Retina (tissue), 1 donor: ENCODE measurements at regions not wholly inside any gene's neighbourhood (a gene's known extent, or its start where the extent isn't known, plus 50 kb on each side); places are given as distances from the start of the nearest gene placed in this dataset.
"Not testable (repeated sequence)": the region's sequence is repeated elsewhere in the genome, so short reads cannot be mapped to it uniquely, and the experiment has no call there.

Experiments used
- DNase-seq: peaks from one replicate; pipeline ENCODE4 v3.0.0-alpha.2; 2016

DNA sequence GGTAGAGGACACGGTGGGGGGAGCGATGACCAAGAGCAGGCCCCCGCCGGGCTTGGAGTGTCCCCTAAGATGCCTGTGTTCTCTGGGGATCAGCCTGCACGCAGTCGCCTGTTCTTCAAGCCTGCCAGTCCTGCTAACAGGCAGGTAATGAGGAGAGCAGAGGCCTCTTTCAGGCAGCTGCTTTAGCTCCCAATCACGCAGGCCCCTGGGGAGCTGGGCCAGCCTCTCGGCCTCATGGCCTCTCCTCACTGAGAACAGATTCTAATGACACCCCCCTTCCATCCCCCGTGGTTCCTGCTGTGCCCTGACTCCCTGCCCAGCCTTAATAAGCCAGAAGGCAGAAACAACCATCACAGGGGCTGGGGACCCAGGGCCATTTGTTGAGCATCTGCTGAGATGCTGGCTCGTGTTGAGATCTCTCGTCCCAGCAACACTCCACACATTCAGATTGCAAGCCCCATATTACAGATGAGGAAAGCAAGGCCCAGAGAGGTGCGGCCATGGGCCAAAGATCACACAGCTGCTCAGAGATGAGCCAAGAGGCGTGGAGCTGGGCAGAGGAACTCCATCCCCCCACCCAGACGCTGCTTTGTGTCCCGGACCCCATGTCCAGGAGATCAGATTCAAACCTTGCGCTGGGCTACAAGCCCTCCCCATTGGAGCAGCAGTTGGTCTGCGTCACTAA is 71.6 kb upstream of the CASZ1 start:
- DNase-seq: peak; percentile 76

DNA sequence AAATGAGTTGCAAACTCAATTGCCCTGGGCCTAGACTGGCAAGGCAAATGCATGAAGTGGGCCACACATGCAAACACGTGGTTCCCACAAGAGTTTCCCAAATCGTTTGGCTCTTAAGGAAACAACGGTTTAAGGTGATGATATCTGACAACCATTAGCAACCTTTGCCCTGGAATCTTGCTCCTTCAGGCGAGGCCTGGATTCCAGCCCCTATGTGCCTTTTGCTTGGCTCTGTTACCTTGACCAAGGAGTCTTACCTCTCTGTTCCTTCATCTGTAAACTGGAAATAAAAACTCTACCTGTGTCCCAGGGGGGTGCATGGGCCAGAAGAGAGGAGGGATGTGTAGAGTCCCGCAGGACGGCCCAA is 72.1 kb upstream of the CASZ1 start:
- no peak for DNase-seq

DNA sequence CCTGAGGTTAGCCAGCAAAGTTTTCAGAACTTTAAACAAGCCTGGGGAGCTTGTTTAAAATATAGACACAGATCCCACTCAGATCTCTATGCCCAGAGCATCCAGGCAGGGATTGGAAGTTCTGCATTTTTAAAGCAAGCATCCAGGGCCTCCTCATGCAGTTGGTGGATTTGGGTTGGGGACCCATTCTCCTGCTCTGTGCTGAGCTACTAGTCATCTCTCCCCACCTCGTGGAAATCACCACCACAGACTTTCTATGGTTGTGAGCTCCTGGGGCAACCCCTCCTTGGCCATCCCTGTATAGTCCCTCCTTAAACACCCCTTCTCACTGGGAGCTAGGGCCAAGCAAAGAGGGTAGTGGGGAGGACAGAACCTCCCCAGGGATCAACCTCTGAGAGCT is 73.5 kb upstream of the CASZ1 start:
- no peak for DNase-seq

DNA sequence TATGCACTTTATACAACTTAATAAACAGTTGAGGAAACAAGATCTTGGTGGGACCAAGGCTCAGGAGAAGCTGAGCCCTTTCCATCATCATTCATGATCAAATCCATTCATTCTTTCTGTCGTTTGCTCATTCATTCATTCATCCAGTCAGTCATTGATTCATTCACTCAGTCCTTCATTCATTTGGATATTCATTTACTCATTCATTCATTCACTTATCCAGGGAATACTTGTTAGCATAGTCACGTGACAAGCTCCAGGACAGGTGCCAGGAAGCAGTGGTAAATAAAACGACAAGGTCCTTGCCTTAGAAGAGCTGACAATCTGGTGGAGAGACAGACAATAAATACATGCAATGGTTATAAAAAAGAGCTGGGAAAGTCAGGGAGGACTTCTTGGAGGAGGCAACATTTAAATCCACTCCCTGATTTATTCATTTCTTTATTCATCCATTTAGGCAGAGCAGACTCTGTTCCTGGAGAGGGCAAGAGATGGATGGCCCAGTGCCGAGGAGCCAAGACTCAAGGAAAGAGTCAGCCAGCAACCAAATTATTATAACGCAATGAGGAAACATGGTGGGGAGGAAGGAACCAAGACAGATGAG is 74.1 kb upstream of the CASZ1 start:
- no peak for DNase-seq

DNA sequence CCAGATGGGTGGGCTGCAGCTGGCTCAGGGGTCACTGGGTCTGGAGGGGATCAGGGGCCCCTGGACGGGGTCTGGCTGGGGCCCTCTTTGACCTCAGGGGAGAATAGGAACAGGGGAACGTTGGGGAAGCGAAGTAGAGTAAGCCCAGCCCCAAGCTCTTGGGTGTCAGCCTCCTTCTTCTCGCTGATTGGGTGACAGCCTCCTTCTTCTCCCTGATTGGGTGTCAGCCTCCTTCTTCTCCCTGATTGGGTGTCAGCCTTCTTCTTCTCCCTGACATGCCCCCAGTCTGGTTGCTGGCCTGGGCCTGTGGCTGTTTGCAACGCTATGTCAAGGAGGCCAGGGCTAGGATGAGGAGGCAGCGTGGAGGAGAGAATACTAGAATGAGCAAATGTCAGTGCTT is 76.7 kb upstream of the CASZ1 start:
- DNase-seq: no peak

DNA sequence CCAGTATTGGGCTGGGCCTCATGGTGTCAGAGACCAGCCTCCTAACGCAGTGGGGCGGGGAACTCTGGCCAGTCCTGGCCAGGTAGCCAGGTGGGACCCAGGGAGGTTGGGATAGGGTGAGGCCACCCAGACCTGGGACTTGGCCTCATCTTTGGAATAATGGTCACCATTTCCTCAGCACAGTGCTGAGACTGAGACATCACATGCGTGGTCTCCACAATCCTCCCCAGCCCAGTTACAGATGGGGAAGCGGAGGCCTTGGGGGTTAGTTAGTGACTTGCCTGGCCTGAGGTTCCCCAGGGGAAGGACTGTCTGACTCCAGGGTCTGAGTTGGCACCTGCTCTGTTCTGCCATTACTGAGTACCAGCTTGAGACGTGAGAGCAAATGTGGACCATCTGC is 77.9 kb upstream of the CASZ1 start:
- no peak for DNase-seq

DNA sequence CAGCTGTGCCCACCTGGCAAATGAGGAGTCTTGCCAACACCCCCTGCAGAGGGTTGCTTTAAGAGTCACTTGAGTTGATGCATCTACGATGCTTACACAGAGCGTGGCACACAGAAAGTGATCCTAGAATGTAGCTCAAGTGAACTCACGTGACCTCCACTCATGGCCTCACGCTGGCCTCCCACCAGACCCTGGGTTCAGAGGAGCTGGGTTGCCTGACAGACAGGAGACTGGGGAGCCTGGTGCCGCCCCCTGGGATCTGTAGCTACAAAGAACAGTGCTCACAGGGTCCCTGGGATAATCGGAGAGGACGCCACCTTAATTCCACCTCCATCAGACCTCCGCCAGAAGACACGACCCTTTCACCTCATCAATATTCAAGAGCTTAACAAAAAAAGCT is 81.4 kb upstream of the CASZ1 start:
- DNase-seq: no peak

DNA sequence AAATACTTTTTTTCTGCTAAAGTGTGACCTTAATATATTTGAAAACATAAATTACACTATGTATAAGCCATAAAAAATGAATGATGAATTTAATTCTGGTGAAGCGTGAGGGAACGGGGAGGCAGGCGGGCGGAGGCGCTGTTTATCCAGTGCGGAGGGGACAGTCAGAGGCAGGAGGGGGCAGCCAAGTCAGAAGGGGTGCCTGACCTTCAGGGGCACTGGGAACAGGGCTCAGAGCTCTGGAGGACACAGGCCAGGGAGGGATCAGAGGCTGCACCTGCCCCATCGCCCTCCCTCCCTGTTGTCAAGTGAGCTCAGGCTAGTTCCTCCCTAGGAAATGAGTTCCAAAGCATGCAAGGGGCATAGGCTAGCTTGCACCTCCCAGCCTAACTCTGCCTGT is 82.0 kb upstream of the CASZ1 start:
- DNase-seq: no peak

DNA sequence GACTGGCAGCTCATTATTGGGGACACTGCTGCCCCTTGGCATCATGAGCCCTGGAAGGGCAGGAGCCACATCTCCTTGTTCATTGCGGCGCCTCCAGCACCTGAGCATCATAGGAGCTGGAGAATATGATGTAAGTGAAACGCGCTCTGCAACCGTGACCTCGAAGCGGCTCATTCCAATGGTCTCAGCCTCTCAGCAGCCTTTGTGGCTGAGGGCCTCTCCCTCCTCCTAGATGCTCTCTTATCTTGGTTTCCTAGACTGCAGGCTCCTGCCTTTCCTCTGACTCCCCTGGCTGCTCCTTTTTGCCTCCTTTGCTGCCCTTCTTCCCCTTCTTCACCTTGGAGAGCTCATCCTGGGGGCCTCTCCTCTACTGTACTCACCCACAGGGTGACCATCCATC is 83.6 kb upstream of the CASZ1 start:
- DNase-seq: no peak

DNA sequence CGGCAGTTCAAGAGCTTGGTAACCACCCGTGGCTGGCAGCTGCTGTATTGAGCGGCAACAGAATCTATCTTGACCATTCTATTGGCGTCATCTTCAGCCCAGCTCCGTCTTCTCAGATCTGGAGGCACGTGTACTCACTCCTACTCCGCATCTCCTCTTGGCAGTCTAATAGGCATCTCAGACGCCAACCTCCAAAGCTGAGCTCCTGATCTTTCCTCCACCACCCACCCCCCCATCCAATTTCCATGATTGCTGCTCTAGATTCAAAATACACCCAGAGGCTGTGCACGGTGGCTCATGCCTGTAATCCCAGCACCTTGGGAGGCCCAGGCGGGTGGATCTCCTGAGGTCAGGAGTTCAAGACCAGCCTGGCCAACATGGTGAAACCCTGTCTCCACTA is 84.6 kb upstream of the CASZ1 start:
- no peak for DNase-seq

DNA sequence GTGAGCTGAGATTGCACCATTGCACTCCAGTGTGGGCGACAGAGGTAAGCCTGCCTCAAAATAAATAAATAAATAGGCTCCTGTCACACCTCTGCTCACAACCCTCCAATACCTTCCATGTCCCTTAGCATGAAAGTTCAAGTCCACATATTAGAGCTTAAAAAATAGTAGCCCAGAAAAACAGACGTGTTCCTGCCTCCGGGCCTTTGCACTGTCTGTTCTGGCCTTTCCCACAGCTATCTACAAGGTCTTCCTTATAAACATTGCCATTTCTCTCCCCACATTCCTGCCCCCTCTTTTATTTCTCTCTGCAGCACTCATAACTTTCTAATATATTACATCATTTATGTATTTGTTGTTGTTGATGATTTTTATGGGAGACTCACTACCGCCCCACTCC is 85.6 kb upstream of the CASZ1 start:
- no peak for DNase-seq

DNA sequence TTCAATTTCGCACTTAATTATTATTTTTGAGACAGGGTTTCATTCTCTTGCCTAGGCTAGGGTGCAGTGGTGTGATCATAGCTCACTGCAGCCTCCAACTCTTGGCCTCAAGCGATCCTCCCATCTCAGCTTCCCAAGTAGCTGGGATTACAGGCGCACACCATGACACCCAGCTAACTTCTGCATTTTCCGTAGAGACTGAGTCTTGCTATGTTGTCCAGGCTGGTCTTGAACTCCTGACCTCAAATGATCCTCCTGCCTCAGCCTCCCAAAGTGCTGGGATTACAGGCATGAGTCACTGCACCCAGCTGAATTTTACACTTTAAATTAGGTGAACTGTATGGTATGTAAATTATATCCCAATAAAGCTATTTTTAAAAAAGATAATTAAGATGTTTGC is 90.6 kb upstream of the CASZ1 start:
- DNase-seq: not testable (repeated sequence)

DNA sequence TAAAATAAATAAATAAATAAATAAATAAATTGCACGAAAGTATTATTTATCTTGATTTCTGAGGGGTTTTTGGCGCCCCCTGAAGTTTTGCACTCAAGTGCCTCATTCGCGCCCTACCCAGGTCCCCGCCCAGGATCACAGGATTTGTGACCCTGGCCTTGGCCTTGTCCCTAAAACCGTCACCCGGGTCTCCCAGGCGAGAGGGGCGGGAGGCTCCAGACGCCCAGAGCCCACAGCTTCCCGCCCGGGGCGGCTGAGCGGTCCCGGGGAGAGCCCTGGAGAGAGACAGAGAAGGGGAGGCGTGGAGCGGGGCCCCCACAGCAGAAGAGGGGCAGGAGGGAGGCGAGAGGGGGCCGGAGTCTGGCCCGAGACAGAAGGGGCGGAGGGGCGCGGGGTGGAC is 91.8 kb upstream of the CASZ1 start:
- DNase-seq: peak; percentile 77

DNA sequence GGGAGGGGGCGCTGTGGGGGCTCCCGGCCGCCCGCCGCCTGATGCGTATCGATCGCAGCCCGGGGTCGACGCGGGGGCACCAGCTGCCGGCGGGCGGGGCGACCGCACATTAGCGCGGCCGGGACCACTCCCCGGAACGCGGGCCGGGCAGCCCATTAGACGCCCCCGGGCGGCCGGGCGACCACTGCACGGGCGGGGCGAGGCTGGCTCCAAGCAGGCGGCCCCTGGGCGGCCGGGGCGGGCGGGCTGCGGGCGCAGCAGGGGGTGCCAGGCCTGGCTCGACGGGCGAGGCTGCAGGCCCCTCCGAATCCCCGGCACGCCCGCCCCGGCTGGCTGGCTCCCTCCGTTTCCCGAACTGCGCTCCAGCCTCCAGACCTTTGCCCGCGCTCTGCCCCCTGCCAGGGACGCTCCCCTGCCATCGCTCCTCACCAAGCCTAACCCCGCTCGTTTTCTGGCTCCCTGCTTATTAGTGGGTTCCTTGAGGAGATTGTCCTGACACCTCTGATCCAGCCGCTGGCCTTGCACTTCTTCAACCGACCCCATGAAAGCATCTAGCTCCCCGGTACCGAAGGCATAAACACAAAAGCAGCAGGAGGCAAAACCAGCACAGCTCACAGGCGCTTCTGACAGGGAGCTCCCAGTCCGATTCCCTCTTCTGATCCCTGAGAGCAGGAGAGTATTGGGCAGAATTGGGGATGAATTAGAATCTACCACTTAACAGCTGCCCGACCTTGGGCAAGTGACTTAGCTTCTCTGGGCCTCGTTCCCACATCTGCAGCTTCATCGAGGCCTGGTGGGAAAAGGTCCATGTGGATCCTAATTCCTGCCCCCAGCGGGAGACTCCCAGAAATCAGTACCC is 92.6 kb upstream of the CASZ1 start:
- DNase-seq: peak; percentile 80

DNA sequence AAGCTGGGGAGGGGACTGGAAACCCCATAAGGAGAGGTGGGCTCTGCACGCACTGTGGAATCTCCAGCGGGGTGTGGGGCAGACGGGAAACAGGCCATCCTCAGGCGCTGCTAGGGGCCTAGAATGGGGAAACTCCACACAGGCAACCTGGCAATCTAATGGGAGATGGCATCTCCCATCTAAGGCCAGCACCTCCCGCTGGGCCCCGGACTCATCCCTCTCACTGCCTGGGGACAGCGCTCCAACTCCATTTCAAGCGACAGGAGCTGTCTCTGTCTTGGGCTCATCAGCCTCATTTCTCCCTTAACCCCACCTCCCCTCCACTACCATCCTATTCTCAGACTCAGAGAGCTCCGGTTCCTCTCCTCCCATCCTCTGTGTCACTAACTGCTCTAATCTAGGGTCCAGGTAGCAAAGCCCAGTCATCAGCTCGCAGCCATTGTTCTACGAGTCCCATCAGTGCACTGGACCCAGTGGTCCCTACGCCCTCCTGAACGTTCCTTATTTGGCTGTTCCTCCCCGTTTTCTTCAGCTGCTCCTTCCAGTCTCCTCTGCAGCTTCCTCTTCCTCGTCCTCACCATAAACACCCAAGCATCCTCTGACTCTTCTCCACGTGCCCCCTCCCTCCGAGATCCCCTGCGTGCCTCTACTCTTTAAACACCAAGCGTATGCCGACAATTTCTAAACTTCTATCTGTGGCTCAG is 93.4 kb upstream of the CASZ1 start:
- DNase-seq: peak; percentile 53

DNA sequence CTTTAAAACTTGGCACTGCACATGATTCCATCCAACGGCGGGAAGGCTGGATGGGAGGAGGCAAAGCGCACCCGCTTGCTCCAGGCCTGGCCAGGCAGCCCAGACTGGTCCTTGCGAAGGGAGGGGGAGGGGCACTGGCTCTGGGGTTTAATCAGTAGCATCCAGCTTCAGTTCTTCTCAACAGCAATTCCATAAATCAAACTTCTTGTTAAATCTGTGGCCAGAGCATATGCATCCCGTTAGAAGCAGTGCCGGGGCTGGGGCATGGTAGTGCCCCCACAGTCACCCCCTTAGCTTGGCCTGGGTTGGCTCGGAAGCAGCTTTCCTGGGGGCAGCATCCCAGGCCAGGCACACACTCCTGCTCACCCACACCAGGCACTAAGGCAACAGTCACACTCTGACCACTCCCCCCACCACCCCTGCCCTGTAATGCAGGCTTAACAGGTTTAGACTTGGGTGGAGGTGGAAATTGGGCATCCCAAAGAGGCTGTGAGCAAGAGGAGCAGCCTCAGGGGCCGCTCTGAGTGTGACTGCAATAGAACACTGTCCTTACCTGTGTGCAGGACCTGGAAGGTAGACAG is 94.1 kb upstream of the CASZ1 start:
- DNase-seq: no peak

DNA sequence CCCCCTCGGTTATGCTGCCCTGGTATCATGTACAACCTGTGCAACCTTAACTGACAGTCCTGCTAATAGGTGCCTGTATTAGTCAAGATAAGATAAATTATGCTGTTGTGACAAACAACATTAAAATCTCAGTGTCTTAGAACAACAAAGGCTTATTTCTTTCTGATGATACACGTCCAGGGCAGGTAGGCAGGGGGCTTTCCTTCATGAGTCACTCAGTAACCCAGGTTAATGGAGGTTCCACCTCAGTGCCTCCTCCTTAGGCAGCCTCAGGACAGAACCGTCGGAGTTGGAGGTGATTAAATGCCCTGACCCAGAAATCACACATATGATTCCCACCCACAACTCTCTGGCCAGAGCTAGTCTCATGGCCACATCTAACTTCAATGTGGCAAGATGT is 94.6 kb upstream of the CASZ1 start:
- no peak for DNase-seq

DNA sequence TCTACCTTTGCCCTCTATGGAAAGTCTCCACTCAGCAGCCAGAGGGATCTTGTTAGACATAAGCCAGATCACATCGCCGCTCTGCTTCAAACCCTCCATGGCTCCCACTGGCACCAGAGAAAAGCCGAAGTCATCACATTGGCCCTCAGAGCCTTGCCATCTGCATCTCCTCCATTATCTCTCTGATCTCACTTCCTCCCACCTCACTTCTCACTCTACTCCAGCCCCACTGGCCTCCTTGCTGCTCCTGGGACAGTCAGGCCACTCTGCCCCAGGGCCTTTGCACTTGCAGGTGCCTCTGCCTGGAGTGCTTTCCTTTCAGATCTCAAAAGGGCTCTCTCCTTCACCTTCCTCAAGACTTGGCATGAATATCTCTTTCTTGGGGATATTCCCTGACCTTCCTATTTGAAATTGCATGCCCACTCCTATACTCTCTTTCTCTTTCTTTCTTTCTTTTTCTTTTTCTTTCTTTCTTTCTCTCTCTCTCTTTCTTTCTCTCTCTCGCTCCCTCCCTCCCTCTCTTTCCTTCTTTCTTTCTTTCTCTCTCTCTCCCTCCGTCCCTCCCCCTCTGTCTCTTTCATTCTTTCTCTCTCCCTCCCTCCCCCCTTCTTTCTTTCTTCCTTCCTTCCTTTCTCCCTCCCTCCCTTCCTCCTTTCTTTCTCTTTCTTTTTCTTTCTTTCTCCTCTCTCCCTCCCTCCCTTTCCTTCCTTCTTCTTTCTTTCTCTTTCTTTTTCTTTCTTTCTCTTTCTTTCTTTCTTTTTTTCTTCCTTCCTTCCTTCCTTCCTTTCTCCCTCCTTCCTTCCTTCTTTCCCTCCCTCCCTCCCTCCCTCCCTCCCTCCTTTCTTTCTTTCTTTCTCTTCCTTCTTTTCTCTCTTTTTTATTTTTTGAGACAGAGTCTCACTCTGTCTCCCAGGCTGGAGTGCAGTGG is 96.0 kb upstream of the CASZ1 start:
- DNase-seq: no peak

DNA sequence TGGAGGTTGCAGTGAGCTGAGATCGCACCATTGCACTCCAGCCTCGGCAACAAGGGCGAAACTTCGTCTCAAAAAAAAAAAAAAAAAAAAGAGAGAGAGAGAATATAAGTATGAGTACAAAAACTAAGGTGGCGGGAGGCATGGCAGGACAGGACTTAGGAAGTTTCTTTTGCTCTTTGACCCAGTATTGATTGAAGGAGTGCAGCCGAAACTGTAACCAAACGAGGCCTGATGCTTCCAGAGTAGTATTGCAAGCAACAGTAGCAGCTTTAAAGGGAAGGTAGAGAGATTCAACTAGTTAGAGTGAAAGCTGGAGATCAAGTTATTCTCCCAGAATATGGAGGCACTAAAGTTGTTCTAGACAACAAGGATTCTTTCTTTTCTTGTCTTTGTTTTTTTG is 99.2 kb upstream of the CASZ1 start:
- no peak for DNase-seq

DNA sequence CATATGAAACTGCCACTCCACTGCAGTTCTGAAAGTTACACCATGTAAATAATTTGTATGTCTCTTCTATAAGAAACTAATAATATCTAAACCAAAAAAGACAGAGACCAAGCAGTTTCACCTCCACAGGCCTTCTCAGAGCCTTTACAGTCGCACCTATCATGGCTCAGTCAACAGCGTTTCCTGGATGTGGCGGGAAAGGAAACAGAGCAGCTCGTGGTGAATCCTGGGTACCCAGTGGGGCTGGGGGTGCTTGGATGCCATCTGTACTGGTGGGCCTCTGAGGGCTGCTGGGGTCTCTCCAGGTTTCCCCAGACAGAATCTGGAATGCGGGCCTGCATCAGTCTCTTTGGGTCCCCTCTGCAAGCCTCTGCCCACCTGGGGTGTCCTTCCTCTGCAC is 100.2 kb upstream of the CASZ1 start:
- no peak for DNase-seq

DNA sequence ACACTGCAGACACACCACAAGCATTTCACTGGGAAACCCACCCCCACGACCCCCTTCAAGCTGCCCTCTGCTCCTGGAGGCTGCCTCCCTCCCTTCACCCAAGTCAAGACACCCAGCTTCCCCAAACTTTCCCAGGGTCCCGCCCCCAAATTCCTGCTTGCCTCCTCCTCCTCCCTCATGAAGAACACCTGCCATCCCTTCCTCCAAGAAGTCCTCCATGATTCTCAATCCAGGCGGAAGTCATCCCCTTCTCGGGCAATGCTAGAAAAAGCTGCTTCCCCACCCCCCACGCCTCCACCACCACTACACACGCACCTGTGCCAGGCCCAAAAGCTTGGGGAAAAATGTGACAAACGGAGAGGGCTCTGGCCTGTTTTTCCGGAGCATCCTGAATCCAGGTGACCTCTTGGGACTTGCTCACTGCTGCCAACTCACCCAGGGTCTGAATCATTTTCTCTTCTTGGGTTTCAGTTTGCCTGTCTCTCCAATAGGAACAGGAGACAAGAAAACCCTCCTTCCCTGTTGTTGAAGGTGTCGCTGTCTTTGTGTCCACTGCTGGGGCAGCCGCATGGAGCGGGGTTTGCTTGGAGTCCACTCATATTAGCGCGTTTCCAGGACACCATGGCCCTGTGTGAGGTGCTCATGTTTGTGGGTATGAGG is 101.0 kb upstream of the CASZ1 start:
- no peak for DNase-seq
